ENCODE measurements at regions not wholly inside any gene's neighbourhood (a gene's known extent, or its start where the extent isn't known, plus 50 kb on each side); places are given as distances from the start of the nearest gene placed in this dataset.

GRCh38 chr12:107474639-107475539 lies 210.7 kb upstream of the PWP1 start:
- ATAC-seq (ENCODE audit: low FRiP score) (no peak), DNase-seq (no peak)
- Histone ChIP-seq H3K9me3 (ENCODE audit: control insufficient read depth, low read length) (peaks cover 2% of the 10 kb centered on the region), H3K27ac (ENCODE audit: low read depth in 1 of 2, low read length in 2 of 2) (no peak overlapping the region), H3K27me3 (ENCODE audit: control insufficient read depth in 1 of 2, insufficient read depth in 2 of 2, low read length in 1 of 2) (no peaks in the 10 kb centered on the region), H3K4me3 (ENCODE audit: low read length in 2 of 2) (no peak overlapping the region), H3K36me3 (ENCODE audit: control insufficient read depth in 1 of 2, insufficient read depth in 2 of 2, low read length in 1 of 2) (no peaks in the 10 kb centered on the region), H3K4me1 (ENCODE audit: control insufficient read depth in 1 of 2, insufficient read depth in 2 of 2, low read length in 2 of 2) (no peaks in the 10 kb centered on the region)
- 69 to 73% methylated on average over 4 of the region's 4 CpGs for WGBS, 2 donors
- intact Hi-C loops (cut with DNase I), result no loop called here

GRCh38 chr12:107475900-107476299 lies 209.7 kb upstream of the PWP1 start:
- Histone ChIP-seq H3K4me3 (ENCODE audit: low read length in 2 of 2) (no peak overlapping the region), H3K4me1 (ENCODE audit: control insufficient read depth in 1 of 2, insufficient read depth in 2 of 2, low read length in 2 of 2) (no peaks in the 10 kb centered on the region), H3K27ac (ENCODE audit: low read depth in 1 of 2, low read length in 2 of 2) (no peak overlapping the region), H3K27me3 (ENCODE audit: control insufficient read depth in 1 of 2, insufficient read depth in 2 of 2, low read length in 1 of 2) (no peaks in the 10 kb centered on the region), H3K36me3 (ENCODE audit: control insufficient read depth in 1 of 2, insufficient read depth in 2 of 2, low read length in 1 of 2) (no peaks in the 10 kb centered on the region), H3K9me3 (ENCODE audit: control insufficient read depth, low read length) (peaks cover 2% of the 10 kb centered on the region)
- ATAC-seq (ENCODE audit: low FRiP score), result no peak
- DNase-seq, result no peak
- intact Hi-C loops (cut with DNase I), result no loop called here
- 80 to 81% methylated on average over 4 of the region's 4 CpGs for WGBS, 2 donors

DNA sequence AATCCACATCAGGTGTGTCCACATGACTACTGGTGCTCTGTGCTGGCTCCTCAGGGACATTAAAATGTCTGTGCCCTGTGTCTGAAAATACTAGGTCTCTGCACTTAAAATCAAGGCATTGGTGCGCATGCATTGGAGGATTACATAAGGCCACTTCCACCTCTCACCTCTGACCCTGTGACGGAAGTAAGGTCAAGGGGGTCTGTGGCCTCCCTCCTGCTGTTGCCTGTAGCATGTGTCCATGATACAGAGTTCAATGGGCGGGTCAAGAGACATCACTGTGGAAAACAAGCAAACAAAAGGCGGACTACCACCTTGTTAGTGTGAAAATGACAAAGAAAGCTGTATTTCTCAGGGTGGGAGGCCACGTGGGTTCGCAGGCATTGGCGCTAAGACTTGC lies 208.6 kb upstream of the PWP1 start:
- ATAC-seq (ENCODE audit: low FRiP score) (no peak), DNase-seq (no peak)
- Histone ChIP-seq H3K27me3 (ENCODE audit: control insufficient read depth in 1 of 2, insufficient read depth in 2 of 2, low read length in 1 of 2) (no peaks in the 10 kb centered on the region), H3K4me3 (ENCODE audit: low read length in 2 of 2) (no peak overlapping the region), H3K27ac (ENCODE audit: low read depth in 1 of 2, low read length in 2 of 2) (no peak overlapping the region), H3K36me3 (ENCODE audit: control insufficient read depth in 1 of 2, insufficient read depth in 2 of 2, low read length in 1 of 2) (no peaks in the 10 kb centered on the region), H3K9me3 (ENCODE audit: control insufficient read depth, low read length) (peaks cover 2% of the 10 kb centered on the region), H3K4me1 (ENCODE audit: control insufficient read depth in 1 of 2, insufficient read depth in 2 of 2, low read length in 2 of 2) (no peaks in the 10 kb centered on the region)
- WGBS, 2 donors, result 79 to 83% methylated on average over 7 of the region's 7 CpGs
- intact Hi-C loops (cut with DNase I), result no loop called here

GRCh38 chr12:107477947-107478610 lies 207.5 kb upstream of the PWP1 start:
- Histone ChIP-seq H3K4me1 (ENCODE audit: control insufficient read depth in 1 of 2, insufficient read depth in 2 of 2, low read length in 2 of 2) (no peaks in the 10 kb centered on the region), H3K27ac (ENCODE audit: low read depth in 1 of 2, low read length in 2 of 2) (no peak overlapping the region), H3K9me3 (ENCODE audit: control insufficient read depth, low read length) (peaks cover 2% of the 10 kb centered on the region), H3K4me3 (ENCODE audit: low read length in 2 of 2) (no peak overlapping the region), H3K27me3 (ENCODE audit: control insufficient read depth in 1 of 2, insufficient read depth in 2 of 2, low read length in 1 of 2) (no peaks in the 10 kb centered on the region), H3K36me3 (ENCODE audit: control insufficient read depth in 1 of 2, insufficient read depth in 2 of 2, low read length in 1 of 2) (no peaks in the 10 kb centered on the region)
- DNase-seq (no peak), ATAC-seq (ENCODE audit: low FRiP score) (no peak)
- 84 to 88% methylated on average over 2 of the region's 2 CpGs for WGBS, 2 donors
- intact Hi-C loops (cut with DNase I), result no loop called here

- no peak overlapping the region for H3K27ac ChIP-seq (ENCODE audit: low read depth in 1 of 2, low read length in 2 of 2)
- H3K4me3 ChIP-seq (ENCODE audit: low read length in 2 of 2), result no peak overlapping the region
- WGBS, 2 donors, result 78 to 86% methylated on average over 1 of the region's 1 CpG
- H3K36me3 ChIP-seq (ENCODE audit: control insufficient read depth in 1 of 2, insufficient read depth in 2 of 2, low read length in 1 of 2), result no peaks in the 10 kb centered on the region
- no peaks in the 10 kb centered on the region for H3K4me1 ChIP-seq (ENCODE audit: control insufficient read depth in 1 of 2, insufficient read depth in 2 of 2, low read length in 2 of 2)
- ATAC-seq (ENCODE audit: low FRiP score) (no peak), DNase-seq (no peak)
- H3K9me3 ChIP-seq (ENCODE audit: control insufficient read depth, low read length), result peaks cover 2% of the 10 kb centered on the region
- no peaks in the 10 kb centered on the region for H3K27me3 ChIP-seq (ENCODE audit: control insufficient read depth in 1 of 2, insufficient read depth in 2 of 2, low read length in 1 of 2)
- intact Hi-C loops (cut with DNase I), result no loop called here
These were observed 206.7 kb upstream of the PWP1 start for GRCh38 chr12:107478881-107479280.

- ATAC-seq (ENCODE audit: low FRiP score), result no peak
- 70 to 76% methylated on average over 4 of the region's 4 CpGs for WGBS, 2 donors
- H3K36me3 ChIP-seq (ENCODE audit: control insufficient read depth in 1 of 2, insufficient read depth in 2 of 2, low read length in 1 of 2), result no peaks in the 10 kb centered on the region
These were observed 204.6 kb upstream of the PWP1 start for GRCh38 chr12:107480836-107481608.

GRCh38 chr12:107484230-107484629 lies 201.4 kb upstream of the PWP1 start:
- H3K9me3 ChIP-seq (ENCODE audit: control insufficient read depth, low read length), result no peaks in the 10 kb centered on the region
- H3K4me3 ChIP-seq (ENCODE audit: low read length in 2 of 2), result no peak overlapping the region
- 77% methylated on average over 3 of the region's 3 CpGs for WGBS, 2 donors
- DNase-seq (no peak), ATAC-seq (ENCODE audit: low FRiP score) (no peak)
- no peaks in the 10 kb centered on the region for H3K36me3 ChIP-seq (ENCODE audit: control insufficient read depth in 1 of 2, insufficient read depth in 2 of 2, low read length in 1 of 2)
- H3K27ac ChIP-seq (ENCODE audit: low read depth in 1 of 2, low read length in 2 of 2), result no peak overlapping the region
- H3K27me3 ChIP-seq (ENCODE audit: control insufficient read depth in 1 of 2, insufficient read depth in 2 of 2, low read length in 1 of 2), result no peaks in the 10 kb centered on the region
- intact Hi-C loops (cut with DNase I), result no loop called here
- H3K4me1 ChIP-seq (ENCODE audit: control insufficient read depth in 1 of 2, insufficient read depth in 2 of 2, low read length in 2 of 2), result no peaks in the 10 kb centered on the region

More at GRCh38 chr12:107480836-107481608, 204.6 kb upstream of the PWP1 start:
- peaks cover 2% of the 10 kb centered on the region for H3K9me3 ChIP-seq (ENCODE audit: control insufficient read depth, low read length)
- H3K4me1 ChIP-seq (ENCODE audit: control insufficient read depth in 1 of 2, insufficient read depth in 2 of 2, low read length in 2 of 2), result no peaks in the 10 kb centered on the region
- H3K27me3 ChIP-seq (ENCODE audit: control insufficient read depth in 1 of 2, insufficient read depth in 2 of 2, low read length in 1 of 2), result no peaks in the 10 kb centered on the region
- no peak for DNase-seq
- no peak overlapping the region for H3K27ac ChIP-seq (ENCODE audit: low read depth in 1 of 2, low read length in 2 of 2)
- intact Hi-C loops (cut with DNase I), result no loop called here
- no peak overlapping the region for H3K4me3 ChIP-seq (ENCODE audit: low read length in 2 of 2)

DNA sequence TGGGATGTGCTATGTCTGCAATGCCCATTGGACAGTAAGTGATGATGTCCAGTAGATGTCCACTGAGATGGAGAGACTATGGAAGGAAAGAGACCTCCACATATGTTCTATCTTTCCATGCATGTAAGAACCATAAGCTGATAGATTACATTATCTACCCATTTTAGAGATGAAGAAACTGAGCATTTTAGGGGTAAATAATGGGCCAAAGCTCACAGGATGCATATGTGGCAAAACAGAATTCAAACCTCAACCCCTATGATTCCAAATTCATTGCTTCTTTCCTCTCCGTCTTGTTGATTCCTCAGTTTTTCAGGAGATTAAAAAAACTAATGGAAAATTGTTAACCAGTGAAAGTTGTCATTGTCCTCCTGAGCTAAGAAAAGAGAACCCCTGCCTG lies 200.7 kb upstream of the PWP1 start:
- no peak for ATAC-seq (ENCODE audit: low FRiP score)
- WGBS, 2 donors, result 95 to 97% methylated on average over 1 of the region's 1 CpG
- Histone ChIP-seq H3K27ac (ENCODE audit: low read depth in 1 of 2, low read length in 2 of 2) (no peak overlapping the region), H3K4me3 (ENCODE audit: low read length in 2 of 2) (no peak overlapping the region), H3K4me1 (ENCODE audit: control insufficient read depth in 1 of 2, insufficient read depth in 2 of 2, low read length in 2 of 2) (no peaks in the 10 kb centered on the region), H3K36me3 (ENCODE audit: control insufficient read depth in 1 of 2, insufficient read depth in 2 of 2, low read length in 1 of 2) (no peaks in the 10 kb centered on the region), H3K27me3 (ENCODE audit: control insufficient read depth in 1 of 2, insufficient read depth in 2 of 2, low read length in 1 of 2) (no peaks in the 10 kb centered on the region), H3K9me3 (ENCODE audit: control insufficient read depth, low read length) (no peaks in the 10 kb centered on the region)
- DNase-seq, result no peak
- intact Hi-C loops (cut with DNase I), result no loop called here
